ENCODE measurements at regions not wholly inside any gene's neighbourhood (a gene's known extent, or its start where the extent isn't known, plus 50 kb on each side); places are given as distances from the start of the nearest gene placed in this dataset.

- TF ChIP-seq POLR2A (IDR thresholded peaks at IDR 0.05; ENCODE audit: low read depth, low read length) = no peak
- no peak for TF ChIP-seq POLR2AphosphoS5 (IDR thresholded peaks at IDR 0.05; ENCODE audit: low read depth, low read length)
- TF ChIP-seq PAX5 (IDR thresholded peaks at IDR 0.05; ENCODE audit: insufficient read depth, low read length, severe bottlenecking) = no peak
- no peak for TF ChIP-seq TAF1 (IDR thresholded peaks at IDR 0.05; ENCODE audit: low read depth, low read length)
Observed at GRCh38 chr10:130891066-130891465, 420.5 kb downstream of the TCERG1L start.
